AG09309 (cell line): ENCODE measurements at regions not wholly inside any gene's neighbourhood (a gene's known extent, or its start where the extent isn't known, plus 50 kb on each side); places are given as distances from the start of the nearest gene placed in this dataset.

Experiments used
- DNase-seq: peaks from one replicate; pipeline ENCODE4 v3.0.0-alpha.2; 2010; ENCODE audit warnings: low read depth
- H3K4me3 ChIP-seq: 2 replicates; pipeline ENCODE4 v1.5.1; 2011; ENCODE audit warnings: mild to moderate bottlenecking, low read depth, low read length, moderate library complexity; ENCODE audit not compliant: control insufficient read depth
- TF ChIP-seq, protein P1 (sequence below): IDR thresholded peaks from 2 replicates; pipeline ENCODE4 v1.5.1; 2011; ENCODE audit warnings: mild to moderate bottlenecking, low read depth, low read length, inconsistent platforms; ENCODE audit not compliant: insufficient read depth, control insufficient read depth; ENCODE audit errors: missing control alignments

DNA sequence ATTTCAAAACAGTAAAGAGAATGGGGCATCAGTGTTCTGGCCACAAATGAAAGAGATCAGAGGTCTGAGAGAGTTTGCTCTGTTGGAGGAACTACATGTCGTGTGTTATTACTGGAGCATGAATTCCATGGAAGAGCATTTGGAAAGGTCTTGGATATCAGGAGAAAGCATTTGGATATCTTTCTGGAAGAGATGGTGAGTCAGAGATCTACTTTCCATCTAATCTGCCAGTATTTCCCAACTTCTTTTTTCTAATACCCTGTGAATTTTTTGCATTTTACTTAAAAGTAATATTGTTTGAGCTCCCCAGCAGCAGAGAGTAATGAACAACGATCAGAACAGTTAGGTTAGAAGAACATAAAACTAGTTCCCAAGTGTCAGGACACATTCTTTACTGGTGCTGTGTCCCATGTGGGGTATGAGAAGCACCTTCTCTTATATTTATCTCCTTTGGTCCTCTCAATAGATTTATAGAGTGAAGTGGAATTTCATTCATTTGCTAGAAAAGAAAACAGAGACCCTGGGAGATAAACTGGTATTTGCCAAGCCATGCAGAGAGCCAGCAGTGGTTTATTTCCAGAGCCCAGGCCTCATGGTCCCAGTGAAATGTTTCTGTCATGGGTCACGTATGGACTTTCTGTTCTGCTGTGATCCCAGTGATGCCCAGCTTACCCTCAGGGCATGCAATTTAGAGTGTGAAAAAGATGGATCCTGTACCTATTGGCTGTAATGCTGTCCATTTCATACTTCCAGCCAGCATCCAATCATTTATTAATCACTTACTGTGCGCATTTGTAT lies 130.8 kb upstream of the NT5C1B start:
- peak; percentile 21 for DNase-seq
- TF ChIP-seq, protein P1, sequence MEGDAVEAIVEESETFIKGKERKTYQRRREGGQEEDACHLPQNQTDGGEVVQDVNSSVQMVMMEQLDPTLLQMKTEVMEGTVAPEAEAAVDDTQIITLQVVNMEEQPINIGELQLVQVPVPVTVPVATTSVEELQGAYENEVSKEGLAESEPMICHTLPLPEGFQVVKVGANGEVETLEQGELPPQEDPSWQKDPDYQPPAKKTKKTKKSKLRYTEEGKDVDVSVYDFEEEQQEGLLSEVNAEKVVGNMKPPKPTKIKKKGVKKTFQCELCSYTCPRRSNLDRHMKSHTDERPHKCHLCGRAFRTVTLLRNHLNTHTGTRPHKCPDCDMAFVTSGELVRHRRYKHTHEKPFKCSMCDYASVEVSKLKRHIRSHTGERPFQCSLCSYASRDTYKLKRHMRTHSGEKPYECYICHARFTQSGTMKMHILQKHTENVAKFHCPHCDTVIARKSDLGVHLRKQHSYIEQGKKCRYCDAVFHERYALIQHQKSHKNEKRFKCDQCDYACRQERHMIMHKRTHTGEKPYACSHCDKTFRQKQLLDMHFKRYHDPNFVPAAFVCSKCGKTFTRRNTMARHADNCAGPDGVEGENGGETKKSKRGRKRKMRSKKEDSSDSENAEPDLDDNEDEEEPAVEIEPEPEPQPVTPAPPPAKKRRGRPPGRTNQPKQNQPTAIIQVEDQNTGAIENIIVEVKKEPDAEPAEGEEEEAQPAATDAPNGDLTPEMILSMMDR, result no peak
- H3K4me3 ChIP-seq, result no peak overlapping the region

DNA sequence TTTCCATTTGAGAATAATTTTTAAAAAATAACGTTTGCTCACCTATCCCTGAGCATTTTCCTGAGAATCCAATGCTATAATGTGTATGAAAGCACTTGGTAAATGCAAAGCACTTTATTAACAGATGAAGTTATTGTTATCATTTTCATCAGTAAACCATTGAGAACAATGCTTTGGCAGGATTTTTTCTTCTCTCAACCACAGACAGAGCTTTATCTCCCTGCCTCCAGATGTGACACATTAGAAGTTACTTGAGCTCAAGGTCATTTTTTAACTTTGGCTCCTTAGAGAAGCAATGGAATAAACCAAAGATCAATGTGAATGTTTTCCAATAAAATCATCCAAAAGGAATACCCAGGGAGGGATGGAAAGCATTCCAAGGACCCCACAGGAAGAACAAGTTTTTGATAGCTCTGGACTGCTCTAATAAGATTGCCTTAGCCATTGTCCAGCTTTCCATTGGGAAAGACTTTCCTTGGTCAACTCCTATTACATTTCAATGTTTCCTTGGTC lies 118.9 kb upstream of the NT5C1B start:
- TF ChIP-seq, protein P1, result no peak
- no peak overlapping the region for H3K4me3 ChIP-seq
- DNase-seq, result no peak

DNA sequence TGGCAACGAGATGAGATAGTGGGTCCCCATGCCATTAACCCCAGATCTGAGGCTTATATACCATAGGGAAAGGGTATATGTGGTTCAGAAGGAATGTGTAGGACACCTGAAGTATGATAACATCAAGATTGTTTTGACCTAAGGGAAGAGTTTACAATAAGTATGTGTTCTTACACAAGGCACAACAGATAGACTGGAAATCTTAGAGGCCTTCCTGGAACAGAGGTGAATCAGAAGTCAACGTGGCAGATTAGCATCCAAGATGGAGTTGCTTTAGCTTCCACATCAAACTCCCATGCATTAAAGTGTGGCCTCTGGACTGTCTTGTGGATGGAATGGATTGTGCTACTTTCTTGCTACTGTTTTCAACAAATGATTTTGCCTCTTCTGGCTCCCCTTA lies 116.6 kb upstream of the NT5C1B start:
- H3K4me3 ChIP-seq, result no peak overlapping the region
- TF ChIP-seq, protein P1, result no peak
- no peak for DNase-seq

DNA sequence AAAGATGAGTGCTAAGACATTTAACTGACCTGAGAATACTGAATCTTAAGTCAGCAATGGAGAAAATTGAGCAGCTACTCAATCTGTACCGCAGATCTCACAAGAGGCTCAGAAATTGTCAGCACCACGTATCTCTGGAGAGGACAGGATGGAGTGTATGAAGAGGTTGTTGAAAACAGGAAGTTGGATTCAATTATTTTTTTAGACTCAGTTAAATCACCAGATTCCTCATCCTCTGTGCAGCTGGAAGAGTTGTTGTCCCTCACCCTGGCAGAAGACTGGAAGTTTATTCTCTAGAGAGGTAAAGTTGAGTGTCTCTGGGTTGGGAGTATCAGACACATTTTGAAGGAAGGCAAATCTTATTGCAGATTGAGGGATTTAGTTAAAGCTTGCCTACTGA lies 114.9 kb upstream of the NT5C1B start:
- TF ChIP-seq, protein P1, result no peak
- H3K4me3 ChIP-seq, result no peak overlapping the region
- DNase-seq, result no peak

DNA sequence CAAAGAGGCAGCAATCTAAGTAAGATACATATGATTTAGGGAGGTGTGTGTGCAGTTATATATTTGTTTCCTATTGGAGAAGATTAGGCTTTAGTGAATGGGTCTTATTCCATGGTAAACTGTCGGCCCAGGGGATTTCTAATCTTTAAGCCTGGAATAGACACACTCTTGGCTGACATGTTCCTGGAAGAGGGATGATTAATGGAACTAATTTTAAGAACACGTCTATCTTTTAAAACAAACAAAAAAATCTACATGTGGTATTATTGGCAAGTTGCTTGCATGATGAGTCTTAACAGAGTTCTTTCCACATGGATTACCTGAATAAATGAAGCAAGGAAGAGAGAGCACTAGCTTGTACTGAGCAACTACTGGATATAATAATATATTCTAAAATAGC lies 114.2 kb upstream of the NT5C1B start:
- TF ChIP-seq, protein P1, result no peak
- no peak overlapping the region for H3K4me3 ChIP-seq
- DNase-seq, result no peak

DNA sequence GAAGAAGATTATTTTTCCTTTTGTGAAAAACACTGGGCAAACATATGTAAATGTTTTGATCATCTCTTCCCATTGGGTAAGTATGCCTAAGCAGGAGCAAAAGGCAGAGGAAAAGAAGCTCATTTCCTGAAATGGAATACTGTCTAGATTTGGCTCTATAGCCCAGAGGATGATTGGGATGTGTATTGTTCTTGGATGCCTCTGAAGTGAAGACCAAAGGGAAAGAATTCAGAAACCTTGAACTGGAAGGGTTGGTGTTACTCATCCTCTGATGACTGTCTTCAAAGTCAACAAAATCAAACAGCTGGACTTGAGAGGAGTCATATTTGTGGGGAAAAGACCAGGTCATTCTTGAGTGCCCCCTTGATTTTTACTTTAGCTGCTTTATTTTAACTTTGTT lies 112.6 kb upstream of the NT5C1B start:
- TF ChIP-seq, protein P1, result no peak
- DNase-seq, result no peak
- no peak overlapping the region for H3K4me3 ChIP-seq
